ENCODE measurements at regions not wholly inside any gene's neighbourhood (a gene's known extent, or its start where the extent isn't known, plus 50 kb on each side); places are given as distances from the start of the nearest gene placed in this dataset.

GRCh38 chrX:45888518-45888917 is 656.7 kb downstream of the ZNF674 start:
- no peak for TF ChIP-seq CTCF (tag by site-specific recombination; IDR thresholded peaks at IDR 0.05)
- no peak for TF ChIP-seq ZNF214 (tag by site-specific recombination; IDR thresholded peaks at IDR 0.05; ENCODE audit: borderline replicate concordance)
- TF ChIP-seq YY1 (tag by site-specific recombination; IDR thresholded peaks at IDR 0.05): no peak
- no peak for TF ChIP-seq ZBTB11 (tag by site-specific recombination; conservative IDR thresholded peaks at IDR 0.05; ENCODE audit: low read depth)
- TF ChIP-seq PBX3 (CRISPR knock-in tag; IDR thresholded peaks at IDR 0.05): no peak
- no peak for TF ChIP-seq BCL11B (tag by site-specific recombination; IDR thresholded peaks at IDR 0.05; ENCODE audit: low read depth)
- TF ChIP-seq ZNF121 (tag by site-specific recombination; IDR thresholded peaks at IDR 0.05): no peak
- no peak for TF ChIP-seq ZNF354C (tag by site-specific recombination; IDR thresholded peaks at IDR 0.05; ENCODE audit: borderline replicate concordance, low read depth)

Data from HEK293 (cell line).